ENCODE measurements at regions not wholly inside any gene's neighbourhood (a gene's known extent, or its start where the extent isn't known, plus 50 kb on each side); places are given as distances from the start of the nearest gene placed in this dataset.

GRCh38 chr2:16259010-16259409 is 318.7 kb downstream of the MYCN start:
- no peak overlapping the region for H3K4me3 ChIP-seq (ENCODE audit: low read depth, low read length)
- no peak for TF ChIP-seq CTCF (IDR thresholded peaks at IDR 0.05; ENCODE audit: insufficient read depth, low read depth, low read length)
- DNase-seq (ENCODE audit: low read depth), result no peak

- DNase-seq (ENCODE audit: low read depth), result no peak
These were observed 318.0 kb downstream of the MYCN start for GRCh38 chr2:16258350-16258749.

GRCh38 chr2:16257322-16258028 is 317.1 kb downstream of the MYCN start:
- TF ChIP-seq CTCF (IDR thresholded peaks at IDR 0.05; ENCODE audit: insufficient read depth, low read depth, low read length), result no peak
- no peak overlapping the region for H3K4me3 ChIP-seq (ENCODE audit: low read depth, low read length)
- no peak for DNase-seq (ENCODE audit: low read depth)

More at GRCh38 chr2:16258350-16258749, 318.0 kb downstream of the MYCN start:
- TF ChIP-seq CTCF (IDR thresholded peaks at IDR 0.05; ENCODE audit: insufficient read depth, low read depth, low read length), result no peak
- H3K4me3 ChIP-seq (ENCODE audit: low read depth, low read length), result no peak overlapping the region

GRCh38 chr2:16256601-16257321 is 316.4 kb downstream of the MYCN start:
- TF ChIP-seq CTCF (IDR thresholded peaks at IDR 0.05; ENCODE audit: insufficient read depth, low read depth, low read length), result no peak

GRCh38 chr2:16255120-16255519 is 314.8 kb downstream of the MYCN start:
- no peak overlapping the region for H3K4me3 ChIP-seq (ENCODE audit: low read depth, low read length)
- no peak for DNase-seq (ENCODE audit: low read depth)
- TF ChIP-seq CTCF (IDR thresholded peaks at IDR 0.05; ENCODE audit: insufficient read depth, low read depth, low read length), result no peak

More at GRCh38 chr2:16256601-16257321, 316.4 kb downstream of the MYCN start:
- DNase-seq (ENCODE audit: low read depth), result no peak
- no peak overlapping the region for H3K4me3 ChIP-seq (ENCODE audit: low read depth, low read length)

GRCh38 chr2:16254356-16254965 is 314.1 kb downstream of the MYCN start:
- no peak for DNase-seq (ENCODE audit: low read depth)
- no peak for TF ChIP-seq CTCF (IDR thresholded peaks at IDR 0.05; ENCODE audit: insufficient read depth, low read depth, low read length)
- H3K4me3 ChIP-seq (ENCODE audit: low read depth, low read length), result no peak overlapping the region
